ENCODE measurements at regions not wholly inside any gene's neighbourhood (a gene's known extent, or its start where the extent isn't known, plus 50 kb on each side); places are given as distances from the start of the nearest gene placed in this dataset.

DNA sequence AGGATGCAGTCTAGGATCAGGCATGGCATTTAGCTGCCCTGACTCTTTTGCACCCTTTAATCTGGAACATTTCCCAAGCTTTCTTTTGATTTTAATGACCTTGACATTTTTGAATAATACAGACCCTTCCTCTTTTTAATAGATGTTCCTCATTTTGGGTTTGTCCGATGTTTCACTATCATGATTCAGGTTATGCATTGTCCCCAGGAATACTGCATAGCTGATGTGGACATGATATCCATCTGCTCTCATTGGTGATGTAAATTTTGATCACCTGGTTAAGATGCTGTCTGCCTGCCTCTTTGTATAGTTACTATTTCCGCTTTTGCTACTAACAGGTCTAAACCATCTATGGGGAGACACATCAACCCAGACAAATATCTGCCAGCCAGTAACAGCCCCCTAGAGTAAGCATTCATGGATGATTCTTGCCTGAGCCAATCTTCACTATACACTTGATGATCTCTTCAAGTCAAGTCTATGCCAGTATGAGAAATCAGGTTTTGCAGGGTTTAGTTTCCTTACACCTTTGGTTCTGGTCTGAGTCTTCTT, 50.6 kb upstream of the ULK4 start:
- peak overlapping the region; percentile 89 for H3K4me2 ChIP-seq (ENCODE audit: unreplicated experiment)
- H3K4me1 ChIP-seq (ENCODE audit: insufficient read depth): peaks cover 9% of the 10 kb centered on the region
- peaks cover 36% of the 10 kb centered on the region for H3K79me2 ChIP-seq (ENCODE audit: insufficient read depth)
- 73 to 77% methylated on average over 2 of the region's 2 CpGs for WGBS, 2 experiments (ENCODE audit: low coverage in 1 of 2, low lambda C conversion rate in 2 of 2, missing lambda C conversion rate in 2 of 2)
- in situ Hi-C loops (cut with MboI): no loop called here
- no peak overlapping the region for H3K9ac ChIP-seq
- peaks cover 19% of the 10 kb centered on the region for H3F3A ChIP-seq (ENCODE audit: insufficient read depth)
- no peaks in the 10 kb centered on the region for H3K36me3 ChIP-seq (ENCODE audit: low read depth)
- DNase-seq: no peak
- H3K4me3 ChIP-seq: peak overlapping the region; percentile 82
- no peak overlapping the region for H3K27ac ChIP-seq
- no peaks in the 10 kb centered on the region for H3K9me2 ChIP-seq (ENCODE audit: insufficient read depth)
- H3K27me3 ChIP-seq (replicated peaks; ENCODE audit: insufficient read depth): no peaks in the 10 kb centered on the region
- TF ChIP-seq EZH2phosphoT487 (IDR thresholded peaks at IDR 0.05; ENCODE audit: insufficient read depth, low read depth) (no peak), EZH2 (IDR thresholded peaks at IDR 0.05; ENCODE audit: insufficient read depth, poor library complexity, severe bottlenecking) (no peak)
- H3K9me3 ChIP-seq (ENCODE audit: low read depth): no peaks in the 10 kb centered on the region
- H4K20me1 ChIP-seq (ENCODE audit: insufficient read depth): no peaks in the 10 kb centered on the region
- peak overlapping the region; percentile 97 for H2AFZ ChIP-seq
